HG03442 (cell line): ENCODE measurements at regions not wholly inside any gene's neighbourhood (a gene's known extent, or its start where the extent isn't known, plus 50 kb on each side); places are given as distances from the start of the nearest gene placed in this dataset.

ENCODE experiments used
- ATAC-seq: cut with Tn5 transposase; IDR thresholded peaks from one replicate; pipeline ENCODE4 v1.9.1; 2021; ENCODE audit warnings: mild to moderate bottlenecking, moderate library complexity; ENCODE audit not compliant: unreplicated experiment

DNA sequence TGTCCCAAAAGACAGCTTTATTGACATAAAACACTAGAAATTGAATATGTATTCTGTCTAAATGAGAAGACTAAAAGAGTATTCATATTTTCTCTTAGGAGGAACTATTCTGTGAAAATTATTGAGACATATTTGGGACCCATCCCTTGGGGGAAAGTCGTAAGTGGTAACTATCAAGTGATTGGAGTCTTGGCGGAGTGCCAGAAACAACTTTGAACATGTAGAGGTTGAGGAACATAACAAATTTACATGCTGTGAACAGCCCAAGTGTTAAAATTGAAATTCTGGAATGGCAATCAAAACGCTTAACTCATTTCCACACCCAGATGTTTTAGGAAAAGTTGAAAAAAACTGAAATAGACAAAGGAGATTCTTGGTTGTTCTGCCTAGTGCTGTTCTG, 1034.6 kb downstream of the NSUN3 start:
- ATAC-seq = no peak

DNA sequence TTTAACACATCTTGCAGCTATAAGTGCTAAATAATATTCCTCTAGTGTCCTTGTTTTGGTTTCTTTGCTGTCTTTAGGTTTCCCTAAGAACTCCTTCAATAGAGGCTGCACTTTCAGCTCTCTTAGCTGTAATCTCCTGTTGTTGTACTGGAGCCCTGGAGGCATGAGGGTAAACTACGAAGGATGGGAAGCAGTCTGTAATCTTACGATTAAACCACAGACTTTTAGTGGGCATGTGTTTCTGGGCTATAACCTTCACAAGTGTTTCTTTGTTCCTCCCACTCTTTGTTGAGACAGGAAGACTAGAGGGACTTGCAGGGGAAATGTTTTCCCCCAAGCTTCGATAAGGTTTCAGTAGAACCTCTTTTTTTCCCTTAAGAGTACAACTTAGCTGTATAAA, 1058.1 kb downstream of the NSUN3 start:
- no peak for ATAC-seq

DNA sequence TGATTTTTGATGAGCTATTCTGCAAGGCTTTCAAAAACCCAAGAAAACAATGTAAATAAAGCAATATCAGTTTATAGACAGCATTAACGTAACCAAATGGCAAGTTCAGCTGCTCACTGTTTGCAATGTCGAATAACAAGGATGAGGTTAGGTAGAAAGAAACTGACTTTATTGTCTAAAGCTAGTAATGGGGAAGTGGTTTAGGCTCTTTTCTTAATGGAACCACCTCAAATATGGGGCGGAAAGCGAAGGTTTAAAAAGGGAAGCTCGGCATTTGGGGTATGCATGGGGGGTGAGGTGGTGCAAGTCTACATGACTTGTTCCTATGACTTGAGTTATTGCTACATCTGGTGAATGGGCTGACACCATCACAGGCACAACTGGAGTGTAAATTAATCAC, 1060.2 kb downstream of the NSUN3 start:
- ATAC-seq = no peak

DNA sequence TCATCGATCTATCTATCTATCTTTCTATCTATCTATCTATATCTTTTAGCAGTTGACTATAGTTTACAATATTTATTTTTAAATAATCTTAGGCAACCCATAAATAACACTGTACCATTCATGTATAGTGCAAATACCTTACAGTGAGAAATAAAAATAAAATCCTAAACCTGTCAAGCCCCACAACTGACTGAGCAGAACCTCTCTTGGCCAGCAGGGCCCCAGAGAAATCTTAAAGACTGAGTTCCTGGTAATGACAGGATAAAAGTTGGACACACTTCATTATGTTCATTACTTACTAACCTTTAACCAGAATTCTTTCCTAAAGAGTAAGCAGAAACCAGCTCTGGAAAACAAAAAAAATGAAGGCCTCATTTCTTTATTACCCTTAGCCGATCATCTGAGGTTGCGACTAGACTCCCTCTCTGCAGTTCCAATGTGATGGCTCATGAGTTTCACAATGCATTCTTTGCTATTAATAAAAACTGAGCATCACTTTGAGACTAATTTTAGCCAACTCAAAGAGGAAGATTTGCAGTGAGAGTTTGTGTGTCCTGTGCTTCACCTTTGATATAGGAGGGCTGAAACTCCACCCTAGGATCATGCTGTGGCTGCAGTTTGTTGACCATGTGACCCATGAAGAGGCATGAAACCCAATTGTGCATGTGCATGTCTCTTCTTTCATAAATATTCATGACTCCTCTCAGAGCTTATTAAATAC, 1072.0 kb downstream of the NSUN3 start:
- ATAC-seq = no peak

DNA sequence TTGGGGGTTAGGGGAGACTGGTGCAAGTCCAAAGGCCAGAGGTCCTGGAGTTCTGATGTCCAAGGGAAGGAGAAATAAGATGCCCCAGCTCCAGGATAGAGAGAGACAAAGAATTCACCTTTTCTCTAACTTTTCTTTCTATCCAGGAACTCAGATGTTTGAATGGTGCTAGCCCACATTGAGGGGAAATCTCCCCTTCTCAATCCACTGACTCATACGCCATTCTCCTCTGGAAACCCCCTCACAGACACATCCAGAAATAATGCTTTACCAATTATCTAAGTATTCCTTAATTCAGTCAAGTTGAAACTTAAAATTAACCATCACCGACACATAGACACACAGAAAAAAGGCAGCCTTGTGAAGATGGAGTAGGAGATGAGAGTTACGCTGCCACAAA, 1085.2 kb downstream of the NSUN3 start:
- ATAC-seq = no peak

DNA sequence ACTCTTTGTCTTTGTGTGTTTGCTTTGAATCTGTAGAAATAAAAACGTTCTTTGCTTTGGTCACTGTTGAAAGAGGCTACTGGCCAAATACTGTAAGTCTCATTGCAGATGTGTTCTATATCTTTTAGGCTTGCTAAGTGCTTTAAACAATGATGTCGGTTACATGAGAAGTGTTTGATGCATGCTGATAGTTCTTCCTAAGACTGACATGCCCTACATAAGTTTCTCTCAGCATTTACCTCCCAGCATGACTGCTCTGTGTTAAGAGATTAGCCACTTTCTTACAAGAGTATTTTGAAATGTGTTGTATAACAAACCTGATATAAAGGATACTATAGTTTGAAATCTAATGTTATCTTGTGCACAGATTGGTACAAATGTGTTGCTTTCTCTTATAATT, 1088.7 kb downstream of the NSUN3 start:
- ATAC-seq = no peak

DNA sequence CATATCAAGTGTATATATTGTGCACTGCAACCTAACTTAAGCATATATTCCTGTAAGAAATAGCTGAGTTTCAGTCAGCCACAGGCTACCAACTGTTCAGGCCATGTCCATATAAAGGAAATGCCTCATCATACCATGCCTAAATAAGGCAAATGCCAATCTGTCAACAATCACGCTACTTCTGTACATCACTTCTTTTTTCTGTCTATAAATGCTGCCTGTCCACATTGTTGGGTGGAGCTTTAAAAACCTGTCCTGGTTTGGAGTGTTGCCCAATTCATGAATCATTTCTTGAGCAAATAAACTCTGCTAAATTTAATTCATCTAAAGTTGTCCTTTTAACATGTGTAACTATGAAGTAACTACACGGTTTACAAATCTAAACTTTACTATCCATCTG, 1091.9 kb downstream of the NSUN3 start:
- ATAC-seq = no peak

DNA sequence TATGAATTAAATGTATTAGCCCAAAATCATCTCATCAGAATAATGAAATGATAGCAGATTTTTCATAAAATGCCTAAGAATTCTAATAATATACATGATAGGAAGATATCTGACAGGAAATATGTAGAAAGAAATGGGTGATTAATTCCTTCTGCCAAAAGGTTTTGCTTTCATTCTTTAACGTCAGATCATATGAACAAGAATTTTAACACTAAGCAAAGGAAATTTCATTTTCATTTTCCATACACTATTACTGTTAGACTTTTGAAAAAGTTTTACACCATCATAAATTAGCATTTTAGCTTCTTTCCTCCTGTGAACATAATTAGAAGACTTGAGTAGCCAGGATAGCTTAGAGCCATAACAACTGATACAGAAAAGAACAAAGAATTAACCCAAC, 1099.9 kb downstream of the NSUN3 start:
- ATAC-seq = no peak

DNA sequence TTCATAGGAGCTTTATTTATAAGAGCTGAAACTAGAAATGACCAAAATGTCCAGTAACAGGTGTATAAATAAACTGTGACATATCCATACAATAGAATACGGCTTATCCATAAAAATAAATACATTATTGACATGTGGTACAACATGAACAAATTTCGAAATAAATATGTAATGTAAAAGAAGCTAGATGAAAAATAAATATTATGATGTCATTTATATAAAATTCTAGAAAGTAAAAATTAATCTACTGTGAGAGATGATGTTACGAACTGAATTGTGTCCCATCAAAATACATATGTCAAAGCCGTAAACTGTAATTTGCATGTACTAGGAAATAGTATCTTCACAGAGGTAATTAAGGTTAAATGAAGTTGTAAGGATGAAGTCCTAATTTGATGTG, 1104.9 kb downstream of the NSUN3 start:
- no peak for ATAC-seq

DNA sequence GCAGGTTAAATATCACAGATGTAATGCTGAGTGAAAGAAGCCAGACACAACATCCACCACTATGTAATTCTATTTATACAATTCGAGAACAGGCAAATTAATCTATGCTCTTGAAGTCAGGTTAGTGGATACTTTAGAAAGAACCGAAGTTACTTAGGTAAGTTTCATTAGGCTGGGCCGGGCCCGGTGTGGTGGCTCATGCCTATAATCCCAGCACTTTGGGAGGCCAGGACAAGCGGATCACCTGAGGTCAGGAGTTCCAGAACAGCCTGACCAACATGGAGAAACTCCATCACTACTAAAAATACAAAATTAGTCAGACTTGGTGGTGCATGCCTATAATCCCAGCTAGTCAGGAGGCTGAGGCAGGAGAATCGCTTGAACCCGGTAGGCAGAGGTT, 1105.7 kb downstream of the NSUN3 start:
- ATAC-seq = no peak

DNA sequence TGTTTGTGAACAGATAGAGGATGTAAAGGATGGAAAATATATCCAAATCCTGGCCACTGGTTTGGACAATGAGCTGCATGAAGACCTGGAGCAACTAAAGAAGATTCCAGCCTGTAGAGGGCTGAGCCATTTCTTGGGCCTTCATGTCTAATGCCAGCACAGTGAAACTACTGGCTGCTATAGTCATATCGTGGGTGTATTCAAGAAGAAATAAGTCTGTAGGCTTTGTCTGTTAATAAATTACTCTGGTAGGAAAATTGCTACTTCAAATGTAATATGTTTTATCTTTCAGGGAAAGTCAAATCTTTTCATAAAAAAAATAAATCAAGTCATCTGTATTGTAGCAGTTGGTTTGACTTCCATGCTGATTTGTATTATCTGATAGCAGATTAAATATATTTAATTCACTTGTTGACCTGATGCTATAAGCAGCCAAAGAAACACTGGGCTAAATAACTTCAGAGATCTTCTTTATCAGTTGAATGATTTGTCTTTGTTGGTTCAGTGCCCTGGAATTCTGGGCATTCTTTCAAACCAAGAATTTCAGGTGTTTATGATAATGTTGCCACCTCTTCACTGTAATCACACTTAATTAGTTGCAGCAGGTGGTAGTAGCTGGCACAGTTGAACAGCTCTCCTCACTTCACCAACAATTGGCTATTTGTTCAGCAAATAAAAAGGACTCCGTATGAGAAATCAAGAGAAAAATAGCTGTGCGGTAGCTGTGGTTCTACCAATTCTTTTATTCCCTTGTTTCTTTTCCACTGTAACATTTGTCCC, 1109.5 kb downstream of the NSUN3 start:
- ATAC-seq = no peak

DNA sequence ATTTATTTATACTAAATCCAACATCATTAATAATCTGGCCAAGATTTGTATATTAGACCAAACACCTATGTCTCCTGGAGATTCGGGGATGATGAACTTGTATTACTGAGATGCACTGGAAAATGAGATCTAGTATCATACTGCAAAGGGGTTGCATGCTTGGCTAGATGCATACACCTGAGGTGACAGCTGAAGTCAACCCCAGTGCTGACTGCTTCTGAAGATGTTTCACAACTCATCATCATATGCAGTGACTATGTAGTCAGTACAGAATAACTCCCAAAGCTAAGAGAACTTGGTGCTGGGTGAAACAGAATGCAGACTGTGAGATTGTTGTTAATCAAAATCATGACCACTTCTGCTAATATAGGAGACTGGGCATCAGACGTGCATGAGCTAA, 1114.2 kb downstream of the NSUN3 start:
- no peak for ATAC-seq

DNA sequence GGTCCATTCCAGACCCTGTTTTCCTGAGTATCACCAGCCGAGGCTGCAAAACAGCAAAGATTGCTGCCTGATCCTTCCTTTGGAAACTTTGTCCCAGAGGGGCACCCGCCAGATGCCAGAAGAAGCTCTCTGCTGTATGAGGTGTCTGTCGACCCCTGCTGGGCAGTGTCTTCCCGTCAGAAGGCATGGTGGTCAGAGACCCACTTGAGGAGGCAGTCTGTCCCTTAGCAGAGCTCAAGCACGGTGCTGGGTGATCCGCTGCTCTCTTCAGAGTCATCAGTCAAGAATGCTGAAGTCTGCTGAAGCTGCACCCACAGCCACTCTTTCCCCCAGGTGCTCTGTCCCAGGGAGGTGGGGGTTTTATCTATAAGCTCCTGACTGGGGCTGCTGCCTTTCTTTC, 1121.2 kb downstream of the NSUN3 start:
- no peak for ATAC-seq

DNA sequence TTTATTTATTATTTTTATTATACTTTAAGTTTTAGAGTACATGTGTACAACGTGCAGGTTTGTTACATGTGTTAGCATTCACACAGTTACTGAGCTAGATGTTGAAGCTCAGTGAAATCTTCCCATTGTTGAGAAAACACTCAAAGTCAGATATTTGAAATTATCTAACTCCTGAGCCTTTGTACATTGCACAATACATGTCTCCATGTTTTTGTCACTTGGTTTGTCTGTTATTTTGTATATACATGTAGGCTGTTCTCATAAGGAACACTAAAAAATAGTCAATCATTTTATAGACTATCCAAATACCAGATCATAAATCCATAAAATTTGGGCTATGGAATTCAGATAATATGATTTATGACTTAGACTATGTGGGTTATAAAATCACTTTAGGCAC, 1126.5 kb downstream of the NSUN3 start:
- no peak for ATAC-seq

DNA sequence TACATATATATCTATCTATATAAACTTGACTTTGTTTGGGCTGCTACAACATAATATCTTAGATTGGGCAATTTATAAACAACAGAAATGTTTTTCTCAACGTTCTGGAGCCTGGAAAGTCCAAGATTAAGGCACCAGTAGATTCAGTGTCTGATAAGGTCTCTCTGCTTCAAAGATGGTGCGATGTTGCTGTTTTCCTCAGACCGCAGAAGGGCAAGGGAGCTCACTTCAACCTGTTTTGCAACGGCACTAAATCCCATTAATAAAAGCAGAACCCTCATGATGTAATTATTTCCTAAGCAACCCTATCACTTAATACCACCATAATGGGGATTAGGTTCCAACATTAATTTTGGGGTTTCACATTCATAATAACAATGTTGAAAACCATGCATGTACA, 1134.8 kb downstream of the NSUN3 start:
- no peak for ATAC-seq

DNA sequence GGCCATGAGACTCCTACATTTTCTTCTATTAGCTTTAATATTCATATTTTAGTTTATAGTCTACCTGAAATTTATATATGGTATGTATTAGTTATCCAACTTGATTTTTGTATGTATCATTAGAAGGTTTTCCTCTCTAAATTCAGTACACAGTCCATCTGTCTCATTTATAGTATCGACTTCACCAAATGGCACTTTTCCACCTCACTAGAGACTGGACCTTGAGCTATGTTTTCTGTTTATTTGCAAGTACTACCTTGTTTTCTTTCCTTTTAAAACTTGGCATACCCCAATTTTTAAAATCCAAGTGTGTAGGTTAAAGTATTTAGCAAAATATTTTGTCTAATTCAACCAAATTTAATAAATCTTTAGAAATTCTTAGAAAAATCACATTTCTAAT, 1137.5 kb downstream of the NSUN3 start:
- ATAC-seq = no peak

DNA sequence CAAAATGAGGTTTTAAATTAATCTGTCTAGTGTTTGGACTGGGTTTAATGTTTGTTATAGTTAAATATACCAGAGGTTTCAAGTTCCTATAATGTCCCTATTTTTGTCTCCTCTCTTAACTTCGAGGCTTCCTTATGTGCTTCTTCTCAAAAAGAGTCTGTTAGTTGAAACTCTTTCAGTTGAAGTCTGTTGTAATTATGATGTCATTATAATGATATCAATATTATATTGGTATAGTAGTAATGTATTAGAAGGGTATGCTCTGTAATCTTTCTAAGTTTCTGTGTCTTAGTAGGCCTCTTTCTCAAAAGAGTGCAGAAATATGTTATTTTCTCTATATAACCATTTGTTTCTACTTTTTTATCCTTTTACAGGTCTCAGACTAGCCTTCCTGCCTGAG, 1148.0 kb downstream of the NSUN3 start:
- no peak for ATAC-seq

DNA sequence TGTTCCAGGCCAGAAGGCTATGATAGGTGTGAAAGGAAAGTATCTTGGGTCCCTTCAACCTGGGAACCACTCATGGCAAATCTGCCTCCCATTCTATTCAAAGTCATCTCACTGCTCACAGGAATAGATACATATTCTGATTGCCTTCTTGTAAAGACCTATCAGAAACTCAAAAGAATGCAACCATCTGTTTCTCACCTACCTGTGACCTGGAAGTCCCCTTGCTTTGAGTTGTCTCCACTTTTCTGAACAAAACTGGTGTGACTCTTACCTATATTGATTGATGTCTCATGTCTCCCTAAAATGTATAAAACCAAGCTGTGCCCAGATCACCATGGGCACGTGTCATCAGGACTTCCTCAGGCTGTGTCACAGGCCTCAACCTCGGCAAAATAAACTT, 1149.3 kb downstream of the NSUN3 start:
- no peak for ATAC-seq

DNA sequence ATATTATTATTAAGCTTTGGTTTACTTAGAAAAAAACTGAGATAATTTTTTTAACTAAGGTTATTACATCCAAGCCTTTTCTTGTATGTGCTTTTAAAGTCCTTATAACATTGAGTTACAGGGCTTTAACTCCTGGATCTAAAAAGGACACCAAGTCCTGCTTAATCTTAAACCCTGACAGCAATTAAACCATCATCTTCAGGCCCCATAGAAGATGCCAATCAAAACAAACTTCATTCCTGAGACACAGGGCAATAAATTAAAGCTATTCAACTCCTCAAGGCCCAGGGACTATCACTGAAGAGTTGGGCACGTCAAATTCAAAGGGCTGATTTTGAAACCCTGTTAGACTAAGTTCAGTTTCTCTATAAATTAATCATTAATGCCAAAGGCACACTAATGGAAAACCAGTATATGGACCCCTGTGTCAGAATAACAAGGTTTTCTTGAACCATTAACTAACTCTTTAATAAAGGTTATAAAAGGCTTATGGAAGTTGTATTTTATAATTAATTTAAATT, 1152.6 kb downstream of the NSUN3 start:
- ATAC-seq = no peak

DNA sequence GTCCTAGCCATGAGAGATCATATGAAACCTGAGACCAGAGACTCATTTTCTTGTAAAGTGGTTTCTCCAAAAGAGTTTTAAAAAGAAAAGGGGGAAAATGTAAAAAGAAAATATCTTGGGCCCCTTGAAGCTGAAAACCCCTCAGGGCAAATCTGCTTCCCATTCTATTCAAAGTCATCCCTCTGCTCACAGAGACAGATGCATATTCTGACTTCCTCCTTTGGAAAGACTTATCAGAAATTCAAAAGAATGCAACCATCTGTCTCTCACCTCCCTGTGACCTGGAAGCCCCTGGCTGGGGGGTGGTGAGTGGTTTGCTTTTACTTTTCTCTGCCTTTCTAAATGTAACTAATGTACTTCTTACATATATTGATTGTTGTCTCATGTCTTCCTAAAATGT, 1154.8 kb downstream of the NSUN3 start:
- ATAC-seq = no peak

DNA sequence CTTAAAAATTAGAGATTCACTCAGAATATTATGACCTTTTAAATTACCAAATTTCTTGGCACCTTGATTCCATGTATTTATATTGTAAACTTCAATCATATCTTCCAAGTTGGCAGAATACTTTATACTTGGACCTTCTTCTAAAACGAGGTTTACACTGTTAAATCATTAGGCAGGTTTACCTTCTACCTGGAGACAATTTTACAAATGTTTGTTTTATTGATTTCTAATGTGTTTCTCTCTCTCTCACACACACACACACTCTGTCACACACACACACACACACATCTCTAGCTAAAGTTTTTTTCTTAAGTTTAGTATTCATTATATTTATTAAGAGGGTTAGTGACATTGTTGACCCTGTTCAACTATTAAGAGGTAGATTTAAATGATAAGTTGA, 1155.6 kb downstream of the NSUN3 start:
- ATAC-seq = no peak

DNA sequence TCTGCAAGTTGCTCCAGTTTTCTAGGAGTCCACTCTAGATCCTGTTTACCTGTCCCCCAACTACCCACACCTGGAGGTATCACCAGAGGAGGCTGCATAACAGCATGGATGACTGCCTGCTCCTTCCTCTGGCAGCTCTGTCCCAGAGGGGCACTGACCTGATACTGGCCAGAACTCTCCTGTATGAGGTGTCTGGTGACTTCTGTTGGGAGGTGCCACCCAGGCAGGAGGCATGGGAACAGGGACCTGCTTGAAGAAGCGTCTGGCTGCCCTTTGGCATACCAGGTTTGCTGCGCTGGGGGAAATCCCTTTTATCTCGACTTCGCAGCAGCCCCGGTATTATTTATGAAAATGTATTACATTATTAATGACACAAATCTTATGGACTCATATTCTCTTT, 1163.6 kb downstream of the NSUN3 start:
- no peak for ATAC-seq
